Pancreas (tissue), 10 donors: ENCODE measurements at regions not wholly inside any gene's neighbourhood (a gene's known extent, or its start where the extent isn't known, plus 50 kb on each side); places are given as distances from the start of the nearest gene placed in this dataset.
A peak's percentile ranks its signal among the peaks of the same experiment; 100 is the strongest.

Experiments
- ATAC-seq, 4 donors: fragments of 200-7000 bp; cut with Tn5 transposase; one replicate each; pipeline versions ENCODE4 v1.8.0 to v1.9.1; 2020; ENCODE audit warnings: mild to moderate bottlenecking in 4 of 4, moderate library complexity in 4 of 4
- DNase-seq, 6 donors: peaks; one replicate each; pipeline ENCODE4 v3.0.0-alpha.2; 2020
- FAIRE-seq: peaks from 2 replicates; lab custom pipeline; 2012; peaks lifted over from hg19 to GRCh38; lab: Jason Lieb, UNC
- H3K27ac ChIP-seq, 4 donors: fragments of 200-600 bp; sonication (generic); 1 replicate in 3 of 4; 2 replicates in 1 of 4; pipeline versions ENCODE4 v1.5.0 to v1.8.0; 2020
- H3K27me3 ChIP-seq, 4 donors: fragments of 200-600 bp; one replicate each; pipeline ENCODE4 v1.8.0; 2021
- H3K36me3 ChIP-seq, 3 donors: fragments of 200-600 bp; sonication (generic) in 1 of 3; one replicate each; pipeline versions ENCODE4 v1.5.0 to v1.8.0; 2020 to 2021
- H3K4me1 ChIP-seq, 3 donors: fragments of 200-600 bp; one replicate each; pipeline ENCODE4 v1.8.0; 2021
- H3K4me3 ChIP-seq, 4 donors: fragments of 200-600 bp; sonication (generic) in 2 of 4; one replicate each; pipeline versions ENCODE4 v1.5.0 to v1.8.0; 2020 to 2021
- H3K9me3 ChIP-seq, 4 donors: fragments of 200-600 bp; one replicate each; pipeline ENCODE4 v1.8.0; 2021
- CTCF ChIP-seq, 4 donors: fragments of 200-600 bp; sonication (generic) in 3 of 4; IDR thresholded peaks; one replicate each; pipeline versions ENCODE4 v1.5.0 to v1.8.0; 2021; ENCODE audit warnings: antibody characterized with exemption in 4 of 4
- WGBS, 2 donors: extraction: QIAGEN DNeasy Blood & Tissue Kit; methylation state at CpG; one replicate each; pipeline ENCODE4 v1.1.7; 2013; 5-methylcytosine and 5-hydroxymethylcytosine counted together
- intact Hi-C, 3 donors: fragments of 100-400 bp; cut with DNase I; formaldehyde crosslinking; loops; one replicate each; pipeline versions ENCODE4 v1.11.1 to v1.14.2; 2022
- donor health status: healthy with polysubstance abuse.
- donor health status: DM: no; HTN: no; CAD: no; lungs with moderate emphysema.
- donor health status: DM: no; HTN: no; CAD: no.
- donor health status: control.
- donor health status: control.
- donor health status: Bipolar disorder and iron deficiency.
- donor health status: DM: yes; HTN: yes; CAD: no.
- donor health status: DM: no; HTN: no; CAD: no.
- donor health status: DM: no; HTN: no; CAD: no.
- donor health status: DM: yes; HTN: yes; CAD: no.

GRCh38 chr4:128600996-128601871 lies 208.3 kb upstream of the JADE1 start:
- Histone ChIP-seq H3K27me3 (no peaks in the 10 kb centered on the region), H3K4me3 (no peak overlapping the region), H3K9me3 (no peaks in the 10 kb centered on the region), H3K4me1 (peaks cover 41 to 42% (median 42%) of the 10 kb centered on the region in 3 donors), H3K36me3 (no peaks in the 10 kb centered on the region), H3K27ac (peak overlapping the region; percentile 43 to 92 (median 70))
- intact Hi-C loops: no loop called here
- 37 to 39% methylated on average over 14 of the region's 14 CpGs for WGBS, 2 donors
- peak; percentile 79 to 92 (median 84) for ATAC-seq
- DNase-seq: peak; percentile 64 to 91 (median 76)
- no peak for FAIRE-seq
- no peak for TF ChIP-seq CTCF (IDR thresholded peaks at IDR 0.05)

- Histone ChIP-seq H3K27me3 (no peaks in the 10 kb centered on the region), H3K27ac (peak overlapping the region; percentile 43 to 92 (median 70)), H3K9me3 (no peaks in the 10 kb centered on the region), H3K4me1 (peaks cover 47 to 49% (median 48%) of the 10 kb centered on the region in 3 donors), H3K36me3 (no peaks in the 10 kb centered on the region), H3K4me3 (peak overlapping the region in 1 of 4 donors; percentile 8)
- DNase-seq: peak in 3 of 6 donors; percentile 29 to 49 (median 30)
- no peak for TF ChIP-seq CTCF (IDR thresholded peaks at IDR 0.05)
- FAIRE-seq: no peak
- intact Hi-C loops: no loop called here
- peak; percentile 45 to 68 (median 58) for ATAC-seq
- 10 to 12% methylated on average over 3 of the region's 3 CpGs for WGBS, 2 donors
Observed at GRCh38 chr4:128600410-128600809, 209.1 kb upstream of the JADE1 start.

GRCh38 chr4:128597500-128597899 lies 212.0 kb upstream of the JADE1 start:
- Histone ChIP-seq H3K9me3 (no peaks in the 10 kb centered on the region), H3K27ac (no peak overlapping the region), H3K4me1 (peaks cover 43 to 49% (median 48%) of the 10 kb centered on the region in 3 donors), H3K36me3 (no peaks in the 10 kb centered on the region), H3K27me3 (no peaks in the 10 kb centered on the region), H3K4me3 (no peak overlapping the region)
- TF ChIP-seq CTCF (IDR thresholded peaks at IDR 0.05): no peak
- no peak for DNase-seq
- ATAC-seq: no peak
- 86 to 89% methylated on average over 3 of the region's 3 CpGs for WGBS, 2 donors
- FAIRE-seq: no peak
- intact Hi-C loops: no loop called here

GRCh38 chr4:128596853-128597252 lies 212.6 kb upstream of the JADE1 start:
- no peak for FAIRE-seq
- ATAC-seq: no peak
- no peak for TF ChIP-seq CTCF (IDR thresholded peaks at IDR 0.05)
- Histone ChIP-seq H3K4me3 (no peak overlapping the region), H3K27me3 (no peaks in the 10 kb centered on the region), H3K27ac (peak overlapping the region in 3 of 4 donors; percentile 2 to 60 (median 39)), H3K9me3 (no peaks in the 10 kb centered on the region), H3K4me1 (peaks cover 37 to 46% (median 43%) of the 10 kb centered on the region in 3 donors), H3K36me3 (no peaks in the 10 kb centered on the region)
- intact Hi-C loops: no loop called here
- no peak for DNase-seq
- WGBS, 2 donors: 75 to 80% methylated on average over 2 of the region's 2 CpGs

GRCh38 chr4:128596115-128596514 lies 213.4 kb upstream of the JADE1 start:
- intact Hi-C loops: no loop called here
- H3K9me3 ChIP-seq: no peaks in the 10 kb centered on the region
- no peaks in the 10 kb centered on the region for H3K27me3 ChIP-seq
- peak overlapping the region in 3 of 4 donors; percentile 2 to 60 (median 39) for H3K27ac ChIP-seq
- peaks cover 40 to 46% (median 44%) of the 10 kb centered on the region in 3 donors for H3K4me1 ChIP-seq
- H3K36me3 ChIP-seq: no peaks in the 10 kb centered on the region
- H3K4me3 ChIP-seq: no peak overlapping the region
- ATAC-seq (peak; percentile 47 to 76 (median 65)), DNase-seq (peak in 4 of 6 donors; percentile 41 to 68 (median 54)), FAIRE-seq (no peak)
- 16 to 19% methylated on average over 5 of the region's 5 CpGs for WGBS, 2 donors
- TF ChIP-seq CTCF (IDR thresholded peaks at IDR 0.05): no peak
